ENCODE measurements at regions not wholly inside any gene's neighbourhood (a gene's known extent, or its start where the extent isn't known, plus 50 kb on each side); places are given as distances from the start of the nearest gene placed in this dataset.
"Not testable (repeated sequence)": the region's sequence is repeated elsewhere in the genome, so short reads cannot be mapped to it uniquely, and the experiment has no call there.

DNA sequence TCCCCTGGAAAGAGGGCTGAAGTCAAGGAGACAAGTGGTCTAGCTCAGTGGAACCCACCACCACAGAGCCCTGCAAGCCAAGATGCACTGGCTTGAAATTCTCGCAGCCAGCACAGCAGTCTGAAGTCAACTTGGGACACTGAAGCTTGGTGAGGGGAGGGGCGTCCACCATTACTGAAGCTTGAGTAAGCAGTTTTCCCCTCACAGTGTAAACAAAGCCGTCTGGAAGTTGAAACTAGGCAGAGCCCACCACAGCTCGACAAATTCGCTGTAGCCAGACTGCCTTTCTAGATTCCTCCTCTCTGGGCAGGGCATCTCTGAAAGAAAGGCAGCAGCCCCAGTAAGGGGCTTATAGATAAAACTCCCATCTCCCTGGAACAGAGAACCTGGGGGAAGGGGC lies 87.3 kb upstream of the KITLG start:
- DNase-seq, result not testable (repeated sequence)

GRCh38 chr12:88665071-88665470 lies 84.8 kb upstream of the KITLG start:
- no peak for DNase-seq

- no peak for DNase-seq
Measured at GRCh38 chr12:88662961-88663360, 82.7 kb upstream of the KITLG start.

DNA sequence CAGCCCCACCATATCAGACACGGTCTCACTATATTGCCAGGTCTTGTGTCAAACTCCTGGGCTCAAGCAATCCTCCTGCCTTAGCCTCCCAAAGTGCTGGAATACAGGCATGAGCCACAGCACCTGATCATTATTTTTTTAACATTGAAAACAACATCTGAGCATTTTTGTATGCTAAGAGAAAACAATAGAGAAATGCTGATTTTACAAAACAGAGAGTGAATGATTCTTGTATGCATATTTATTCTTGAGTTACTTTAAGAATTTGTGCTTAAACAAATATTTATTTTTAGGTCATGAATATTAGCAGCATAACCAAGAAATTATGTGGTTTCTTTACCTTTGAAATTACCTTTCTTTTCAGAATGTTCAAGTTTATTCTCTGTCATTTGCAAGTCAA lies 81.8 kb upstream of the KITLG start:
- DNase-seq, result no peak

- DNase-seq, result no peak
Measured at GRCh38 chr12:88658009-88658408, 77.7 kb upstream of the KITLG start.

- no peak for DNase-seq
Measured at GRCh38 chr12:88650715-88651114, 70.4 kb upstream of the KITLG start.

- DNase-seq, result no peak
Measured at GRCh38 chr12:88648625-88649024, 68.4 kb upstream of the KITLG start.

GRCh38 chr12:88646824-88647223 lies 66.6 kb upstream of the KITLG start:
- no peak for DNase-seq

DNA sequence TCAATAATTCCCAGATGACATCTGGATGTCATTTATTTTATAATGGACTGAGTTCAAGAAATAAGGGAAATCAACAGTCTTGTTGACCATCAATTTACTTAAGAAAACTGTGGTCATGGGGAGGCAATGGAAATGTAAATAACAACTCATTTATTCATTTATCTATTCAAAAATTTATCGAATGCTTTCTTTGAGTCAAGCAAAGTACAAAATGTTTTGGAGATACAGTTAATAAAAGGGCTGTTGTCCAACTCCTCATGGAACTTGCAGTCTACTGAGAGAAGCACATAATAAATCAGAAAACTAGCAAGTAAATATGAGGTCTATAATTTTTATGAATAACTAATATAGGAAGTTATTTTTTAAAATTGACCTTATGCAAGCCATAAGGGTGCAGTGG lies 65.5 kb upstream of the KITLG start:
- DNase-seq, result no peak

GRCh38 chr12:88644946-88645702 lies 64.9 kb upstream of the KITLG start:
- no peak for DNase-seq

DNA sequence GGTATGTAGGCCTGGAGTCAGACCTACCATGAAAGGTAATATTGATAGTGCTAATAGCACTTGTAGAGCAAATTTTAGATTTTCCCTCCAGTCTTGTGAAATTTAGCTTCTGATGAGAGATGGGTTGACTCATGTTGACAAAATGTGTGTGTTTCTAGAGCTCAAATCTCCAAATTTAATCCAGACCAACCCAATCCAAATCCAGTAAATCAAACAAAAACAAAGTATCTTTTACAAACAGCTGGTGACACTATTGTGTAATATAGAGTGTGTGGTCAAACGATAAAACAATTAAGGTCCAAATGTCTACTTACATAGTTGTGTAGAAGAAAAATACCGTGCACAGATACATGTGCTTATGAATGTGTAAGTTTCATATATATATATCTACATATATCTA lies 63.4 kb upstream of the KITLG start:
- DNase-seq, result no peak

DNA sequence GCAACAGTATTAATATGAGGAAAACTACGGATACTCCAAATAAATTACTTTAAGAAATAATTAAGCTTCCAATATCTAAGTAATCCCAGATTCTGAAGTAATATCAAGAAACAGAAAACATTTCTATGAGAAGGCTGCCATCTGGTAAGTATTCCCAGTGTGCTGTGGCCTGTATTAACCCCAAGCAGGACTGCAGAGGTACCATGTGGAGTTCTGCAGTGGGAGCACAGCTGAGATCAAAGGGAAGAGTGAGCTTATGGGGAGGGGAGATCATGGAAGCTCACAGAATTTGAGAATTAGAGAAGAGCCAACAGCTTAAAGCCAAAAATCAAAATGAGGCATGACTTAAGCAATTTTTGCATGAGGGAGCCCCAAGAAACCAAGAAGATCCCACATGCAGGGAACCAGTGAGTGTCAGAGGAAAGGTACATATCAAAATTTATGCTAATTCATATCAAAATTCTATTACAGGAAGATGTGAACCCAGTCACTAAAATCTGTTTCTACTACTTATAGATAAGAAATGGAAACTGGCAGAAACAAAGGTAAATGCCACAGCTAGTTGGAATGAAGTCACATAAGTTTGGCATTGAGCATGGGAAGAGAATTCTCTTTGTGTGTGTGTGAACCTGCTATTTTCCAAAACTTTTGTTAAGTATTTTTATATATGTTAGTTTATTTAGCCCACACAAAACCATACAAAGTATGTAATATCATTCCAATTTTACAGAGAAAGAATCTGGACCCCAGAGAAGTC lies 62.6 kb upstream of the KITLG start:
- no peak for DNase-seq

GRCh38 chr12:88638966-88639760 lies 58.9 kb upstream of the KITLG start:
- DNase-seq, result no peak

DNA sequence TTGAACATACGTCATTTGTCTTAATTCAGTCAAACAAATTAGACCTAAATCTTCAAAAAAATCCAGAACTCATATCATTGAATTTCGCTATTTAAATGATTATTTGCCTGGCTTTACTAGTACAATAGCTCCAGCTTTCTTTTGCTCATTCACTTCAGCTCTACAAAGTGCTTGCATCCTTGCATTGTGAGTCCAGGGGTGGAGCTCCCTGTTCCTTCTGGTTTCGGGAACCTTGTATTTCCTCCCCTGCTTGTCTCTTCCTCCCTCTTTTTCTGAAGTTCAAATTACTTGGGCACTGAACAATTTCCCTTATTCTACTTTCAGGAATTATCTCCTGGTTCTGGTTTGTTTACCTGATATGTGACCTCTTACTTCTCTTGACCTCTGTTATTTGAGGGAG lies 58.1 kb upstream of the KITLG start:
- DNase-seq, result no peak

- no peak for DNase-seq
Measured at GRCh38 chr12:88634008-88634407, 53.7 kb upstream of the KITLG start.

GRCh38 chr12:88633312-88633711 lies 53.0 kb upstream of the KITLG start:
- DNase-seq, result no peak

- no peak for DNase-seq
Measured at GRCh38 chr12:88630561-88630960, 50.3 kb upstream of the KITLG start.

Measured in stimulated activated CD4-positive, alpha-beta T cell treated with anti-CD3 and anti-CD28 coated beads, Interleukin-4, amount 100 ng/mL, for 1 hour (primary cell).